Panc1 (cell line): ENCODE measurements at regions not wholly inside any gene's neighbourhood (a gene's known extent, or its start where the extent isn't known, plus 50 kb on each side); places are given as distances from the start of the nearest gene placed in this dataset.

Experiments used
- POLR2AphosphoS5 ChIP-seq: IDR thresholded peaks from 2 replicates; pipeline ENCODE4 v1.6.1; 2012; ENCODE audit warnings: mild to moderate bottlenecking, low read depth, low read length, moderate library complexity
- SIN3A ChIP-seq: IDR thresholded peaks from 2 replicates; pipeline ENCODE4 v1.6.1; 2012; ENCODE audit warnings: low read depth, mild to moderate bottlenecking, low read length, moderate library complexity, borderline replicate concordance; ENCODE audit not compliant: insufficient read depth
- TCF7L2 ChIP-seq: IDR thresholded peaks from 2 replicates; pipeline ENCODE4 v1.6.1; 2011; ENCODE audit warnings: mild to moderate bottlenecking, low read depth, low read length, inconsistent platforms
- TF ChIP-seq, protein P1 (sequence below): fragments of 450-650 bp; IDR thresholded peaks from 2 replicates; pipeline ENCODE4 v1.5.1; 2017; ENCODE audit warnings: mild to moderate bottlenecking

DNA sequence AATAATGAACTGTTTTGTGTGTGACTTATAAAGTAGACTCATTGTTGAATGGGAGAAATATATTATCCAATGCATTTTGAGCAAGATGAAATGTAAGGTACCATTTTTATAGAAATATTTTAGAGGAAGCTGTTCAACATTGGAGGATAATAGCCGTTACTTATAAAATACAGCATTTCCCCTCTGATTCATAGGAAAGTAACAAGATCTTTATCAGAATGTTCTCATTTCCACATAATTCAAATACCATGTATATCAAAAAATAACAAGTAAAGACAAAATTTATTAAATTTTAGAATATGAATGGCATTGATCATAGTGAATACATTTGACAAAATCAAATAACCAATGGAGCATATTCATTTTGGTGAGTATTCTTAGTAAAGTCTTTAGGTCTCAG is 346.7 kb upstream of the PTGER4 start:
- TF ChIP-seq POLR2AphosphoS5 (no peak), TCF7L2 (no peak), SIN3A (no peak)
- TF ChIP-seq, protein P1, sequence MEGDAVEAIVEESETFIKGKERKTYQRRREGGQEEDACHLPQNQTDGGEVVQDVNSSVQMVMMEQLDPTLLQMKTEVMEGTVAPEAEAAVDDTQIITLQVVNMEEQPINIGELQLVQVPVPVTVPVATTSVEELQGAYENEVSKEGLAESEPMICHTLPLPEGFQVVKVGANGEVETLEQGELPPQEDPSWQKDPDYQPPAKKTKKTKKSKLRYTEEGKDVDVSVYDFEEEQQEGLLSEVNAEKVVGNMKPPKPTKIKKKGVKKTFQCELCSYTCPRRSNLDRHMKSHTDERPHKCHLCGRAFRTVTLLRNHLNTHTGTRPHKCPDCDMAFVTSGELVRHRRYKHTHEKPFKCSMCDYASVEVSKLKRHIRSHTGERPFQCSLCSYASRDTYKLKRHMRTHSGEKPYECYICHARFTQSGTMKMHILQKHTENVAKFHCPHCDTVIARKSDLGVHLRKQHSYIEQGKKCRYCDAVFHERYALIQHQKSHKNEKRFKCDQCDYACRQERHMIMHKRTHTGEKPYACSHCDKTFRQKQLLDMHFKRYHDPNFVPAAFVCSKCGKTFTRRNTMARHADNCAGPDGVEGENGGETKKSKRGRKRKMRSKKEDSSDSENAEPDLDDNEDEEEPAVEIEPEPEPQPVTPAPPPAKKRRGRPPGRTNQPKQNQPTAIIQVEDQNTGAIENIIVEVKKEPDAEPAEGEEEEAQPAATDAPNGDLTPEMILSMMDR = no peak
